Small intestine (tissue), 7 donors: ENCODE measurements at regions not wholly inside any gene's neighbourhood (a gene's known extent, or its start where the extent isn't known, plus 50 kb on each side); places are given as distances from the start of the nearest gene placed in this dataset.

Experiments
- DNase-seq, 2 donors: peaks; one replicate each; pipeline versions ENCODE4 v3.0.0 to v3.0.0-alpha.2; 2013
- FAIRE-seq: peaks from 2 replicates; lab custom pipeline; 2012; peaks lifted over from hg19 to GRCh38; lab: Jason Lieb, UNC
- H3K27ac ChIP-seq, 3 donors: one replicate each; pipeline ENCODE4 v1.5.1; 2013; ENCODE audit warnings: low read length in 2 of 3, mild to moderate bottlenecking in 2 of 3, control low read depth in 1 of 3, inconsistent platforms in 1 of 3, low read depth in 1 of 3, moderate library complexity in 1 of 3
- H3K27me3 ChIP-seq, 3 donors: one replicate each; pipeline ENCODE4 v1.6.1; 2013; ENCODE audit warnings: low read length in 3 of 3, inconsistent platforms in 1 of 3; ENCODE audit not compliant: control insufficient read depth in 3 of 3, insufficient read depth in 3 of 3
- H3K36me3 ChIP-seq, 3 donors: one replicate each; pipeline ENCODE4 v1.6.1; 2013; ENCODE audit warnings: low read length in 3 of 3, inconsistent platforms in 1 of 3, low read depth in 1 of 3, mild to moderate bottlenecking in 1 of 3, moderate library complexity in 1 of 3; ENCODE audit not compliant: control insufficient read depth in 3 of 3, insufficient read depth in 2 of 3
- H3K4me1 ChIP-seq, 3 donors: one replicate each; pipeline ENCODE4 v1.6.1; 2013; ENCODE audit warnings: low read length in 2 of 3, inconsistent platforms in 1 of 3, low read depth in 1 of 3, mild to moderate bottlenecking in 1 of 3, moderate library complexity in 1 of 3; ENCODE audit not compliant: control insufficient read depth in 3 of 3, insufficient read depth in 2 of 3
- H3K4me3 ChIP-seq, 3 donors: one replicate each; pipeline ENCODE4 v1.5.1; 2013; ENCODE audit warnings: low read length in 3 of 3, control low read depth in 1 of 3, inconsistent platforms in 1 of 3, low read depth in 1 of 3, mild to moderate bottlenecking in 1 of 3, moderate library complexity in 1 of 3
- H3K9me3 ChIP-seq, 2 donors: one replicate each; pipeline ENCODE4 v1.6.1; 2013; ENCODE audit warnings: low read depth in 1 of 2, low read length in 1 of 2; ENCODE audit not compliant: control insufficient read depth in 2 of 2, insufficient read depth in 1 of 2
- WGBS, 3 donors: extraction: QIAGEN DNeasy Blood & Tissue Kit; methylation state at CpG; one replicate each; pipeline ENCODE4 v1.1.7; 2013; 5-methylcytosine and 5-hydroxymethylcytosine counted together
- donor health status: healthy with polysubstance abuse.
- donor health status: control.
- donor health status: control.
- donor health status: Bipolar disorder and iron deficiency.
- donor health status: healthy.

DNA sequence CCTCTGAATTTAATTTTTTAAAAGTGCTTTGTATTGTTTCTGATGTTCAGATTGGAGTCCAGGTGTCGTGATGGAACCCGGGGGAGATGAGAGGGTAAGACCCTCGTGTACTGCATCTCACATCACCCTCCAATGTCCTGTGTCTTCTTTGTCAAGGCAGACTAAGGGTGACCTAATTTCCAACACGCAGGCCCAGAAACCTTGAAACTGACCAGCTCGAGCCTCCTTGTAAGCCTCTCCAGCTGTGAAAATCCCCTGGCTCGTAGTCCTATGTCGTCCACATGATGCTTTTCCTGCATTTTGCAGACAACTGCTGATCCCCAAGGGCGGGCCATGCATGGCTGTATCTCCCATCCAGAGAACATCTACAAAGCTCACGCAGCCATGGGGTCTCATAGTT lies 220.2 kb downstream of the ARHGAP12 start:
- 59 to 79% (median 77%) methylated on average over 9 of the region's 9 CpGs for WGBS, 3 donors
- Histone ChIP-seq H3K9me3 (peaks cover 0 to 17% of the 10 kb centered on the region in 2 donors), H3K27ac (peak overlapping the region in 2 of 3 donors; percentile 71 to 89), H3K27me3 (no peaks in the 10 kb centered on the region), H3K36me3 (no peaks in the 10 kb centered on the region), H3K4me1 (peaks cover 0 to 14% (median 4%) of the 10 kb centered on the region in 3 donors), H3K4me3 (no peak overlapping the region)
- FAIRE-seq (no peak), DNase-seq (no peak)

DNA sequence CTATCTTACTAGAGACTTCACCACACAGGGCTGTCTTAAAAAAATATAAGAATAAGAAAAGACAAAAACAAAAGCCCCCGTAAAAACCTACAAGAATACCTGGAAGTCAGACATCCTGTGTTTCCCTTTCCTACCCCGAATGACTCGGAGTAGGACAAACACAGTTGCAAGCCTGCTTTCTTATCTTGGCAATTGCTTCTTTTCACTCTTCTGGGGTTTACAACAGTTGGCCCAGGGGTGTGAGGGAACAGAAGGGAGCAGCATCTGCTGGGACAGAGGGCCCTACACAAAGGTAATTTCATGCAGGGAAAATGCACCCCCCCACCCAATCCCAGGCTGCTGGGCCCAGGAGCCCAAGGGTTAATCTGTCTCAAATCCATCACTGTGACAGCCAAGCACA lies 220.6 kb downstream of the ARHGAP12 start:
- Histone ChIP-seq H3K4me3 (no peak overlapping the region), H3K4me1 (peaks cover 0 to 14% (median 4%) of the 10 kb centered on the region in 3 donors), H3K27ac (peak overlapping the region in 2 of 3 donors; percentile 71 to 89), H3K36me3 (no peaks in the 10 kb centered on the region), H3K9me3 (peaks cover 0 to 20% of the 10 kb centered on the region in 2 donors), H3K27me3 (no peaks in the 10 kb centered on the region)
- WGBS, 3 donors: 6 to 22% (median 20%) methylated on average over 3 of the region's 3 CpGs
- FAIRE-seq (no peak), DNase-seq (peak in 1 of 2 donors; percentile 13)

DNA sequence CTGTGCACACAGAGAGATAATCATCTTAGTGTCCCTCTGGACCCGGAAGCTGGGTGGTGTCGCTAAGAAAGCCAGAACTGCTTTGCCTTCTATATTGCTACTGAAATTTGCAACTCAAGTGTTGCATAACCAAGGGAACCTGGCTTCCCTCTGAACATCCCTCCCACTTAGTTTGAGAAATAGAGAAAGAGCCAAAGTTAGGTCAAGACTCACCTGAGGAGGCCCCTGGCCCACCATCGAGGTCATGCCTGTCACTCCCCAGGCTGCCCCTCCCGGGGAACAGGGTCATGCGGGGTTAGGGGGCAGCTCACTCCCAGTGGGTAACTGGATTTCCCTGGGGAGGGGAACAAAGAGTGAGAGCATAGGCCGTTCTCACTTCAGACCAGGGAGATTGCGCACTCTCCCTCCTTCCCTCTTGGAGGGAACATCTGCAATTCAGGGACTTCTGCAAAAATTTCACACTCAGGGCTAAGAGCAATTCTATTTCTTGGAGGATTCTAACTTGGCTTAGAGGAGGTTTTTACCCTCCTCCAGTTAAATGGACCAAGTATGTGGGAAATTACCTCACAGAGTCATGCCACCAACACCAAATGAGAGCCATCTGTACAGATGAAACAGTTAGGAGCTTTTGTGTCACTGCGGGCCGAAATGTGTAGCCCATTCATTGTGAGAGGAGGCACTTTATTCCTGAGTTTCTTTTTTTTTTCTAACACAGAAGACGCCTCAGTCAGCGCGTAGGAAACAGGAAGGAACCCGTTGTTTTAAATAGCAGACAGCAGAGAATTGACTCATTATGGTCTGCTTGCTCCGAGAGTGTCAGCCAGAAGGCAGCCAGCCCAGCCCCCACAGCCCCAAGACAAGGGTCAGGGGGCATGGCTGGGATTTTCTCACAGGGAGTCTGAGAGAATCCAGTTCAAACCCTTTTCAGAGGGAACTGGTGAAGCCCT lies 221.3 kb downstream of the ARHGAP12 start:
- Histone ChIP-seq H3K9me3 (peaks cover 0 to 19% of the 10 kb centered on the region in 2 donors), H3K27me3 (no peaks in the 10 kb centered on the region), H3K4me3 (no peak overlapping the region), H3K27ac (peak overlapping the region in 2 of 3 donors; percentile 71 to 89), H3K4me1 (peaks cover 0 to 14% (median 4%) of the 10 kb centered on the region in 3 donors), H3K36me3 (no peaks in the 10 kb centered on the region)
- 20 to 41% (median 32%) methylated on average over 14 of the region's 14 CpGs for WGBS, 3 donors
- DNase-seq (peak in 1 of 2 donors; percentile 64), FAIRE-seq (no peak)

DNA sequence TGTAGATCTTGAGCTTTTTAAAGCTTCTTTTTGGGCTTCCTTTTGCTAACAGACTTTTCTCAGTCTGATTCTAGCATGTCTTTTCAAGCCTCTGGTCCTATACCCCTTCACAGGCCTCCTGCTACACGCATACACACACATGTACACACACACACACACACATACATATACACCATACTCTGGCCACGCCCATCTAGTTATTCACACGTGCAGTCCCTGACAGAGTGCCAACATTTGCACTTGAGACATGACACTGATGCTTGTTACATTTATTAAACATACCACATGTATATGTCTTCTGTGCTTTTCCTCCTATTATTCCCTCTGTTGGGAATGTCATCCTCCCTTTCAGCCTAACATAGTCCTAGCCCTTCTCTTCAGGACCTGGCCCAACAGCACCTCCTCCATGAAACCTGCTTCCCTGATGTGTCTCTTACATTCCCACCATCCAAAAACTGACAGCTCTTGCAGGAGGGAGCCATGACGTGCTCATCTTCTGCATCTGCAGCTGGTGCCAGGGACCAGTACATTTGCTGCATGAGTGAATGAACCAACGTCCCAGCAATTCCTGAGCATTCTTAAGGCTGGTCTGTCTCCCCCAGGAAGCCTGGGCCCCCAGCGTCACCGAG lies 222.1 kb downstream of the ARHGAP12 start:
- Histone ChIP-seq H3K9me3 (peaks cover 0 to 15% of the 10 kb centered on the region in 2 donors), H3K4me3 (no peak overlapping the region), H3K27ac (peak overlapping the region; percentile 16 to 89 (median 71)), H3K4me1 (peaks cover 0 to 14% (median 6%) of the 10 kb centered on the region in 3 donors), H3K36me3 (no peaks in the 10 kb centered on the region), H3K27me3 (no peaks in the 10 kb centered on the region)
- DNase-seq: peak in 1 of 2 donors; percentile 14
- no peak for FAIRE-seq
- 47 to 59% (median 52%) methylated on average over 7 of the region's 7 CpGs for WGBS, 3 donors

DNA sequence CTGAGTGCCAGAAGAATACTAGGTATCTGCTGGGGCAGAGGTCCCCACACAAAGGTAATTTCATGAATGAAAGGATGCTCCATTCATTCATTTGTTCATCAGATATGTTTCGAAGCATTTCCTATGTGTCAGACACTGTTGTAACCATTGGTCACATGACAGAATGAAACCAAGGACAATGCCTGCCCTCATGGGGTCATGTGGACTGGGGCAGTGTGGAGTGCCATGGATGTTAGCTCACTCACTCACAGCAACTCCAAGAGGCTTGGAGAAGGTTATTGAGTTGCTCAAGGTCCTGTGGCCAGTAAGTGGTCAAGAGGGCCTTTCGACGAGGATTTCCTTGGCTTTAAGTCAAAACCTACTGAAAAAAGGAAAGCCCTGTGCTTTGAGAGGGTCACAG lies 223.5 kb downstream of the ARHGAP12 start:
- Histone ChIP-seq H3K27ac (no peak overlapping the region), H3K4me3 (no peak overlapping the region), H3K27me3 (no peaks in the 10 kb centered on the region), H3K9me3 (peaks cover 0 to 9% of the 10 kb centered on the region in 2 donors), H3K36me3 (no peaks in the 10 kb centered on the region), H3K4me1 (peaks cover 0 to 14% (median 6%) of the 10 kb centered on the region in 3 donors)
- FAIRE-seq (no peak), DNase-seq (no peak)
- WGBS, 3 donors: 80 to 91% (median 83%) methylated on average over 3 of the region's 3 CpGs

DNA sequence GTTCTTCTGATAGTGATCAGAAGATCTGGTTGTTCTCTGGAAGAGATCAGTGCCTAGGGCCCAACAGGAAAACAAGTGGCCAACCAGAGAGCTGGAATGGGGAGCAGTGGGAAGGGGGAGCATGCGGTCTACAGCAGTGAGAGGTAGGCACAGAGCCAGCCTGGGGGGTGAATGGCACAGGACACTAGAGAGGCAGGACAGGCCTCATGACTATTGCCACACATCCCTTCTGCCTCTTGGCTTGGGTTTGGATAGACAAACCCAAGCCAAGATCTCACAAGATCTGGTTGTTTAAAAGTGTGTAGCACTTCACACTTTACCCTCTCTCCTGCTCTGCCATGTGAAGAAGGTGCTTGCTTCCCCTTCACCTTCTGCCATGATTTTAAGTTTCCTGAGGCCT lies 224.4 kb downstream of the ARHGAP12 start:
- H3K27me3 ChIP-seq: no peaks in the 10 kb centered on the region
- H3K27ac ChIP-seq: no peak overlapping the region
- H3K4me3 ChIP-seq: no peak overlapping the region
- H3K36me3 ChIP-seq: no peaks in the 10 kb centered on the region
- peaks cover 0 to 9% of the 10 kb centered on the region in 2 donors for H3K9me3 ChIP-seq
- FAIRE-seq: no peak
- no peak for DNase-seq
- 91 to 98% (median 93%) methylated on average over 1 of the region's 1 CpG for WGBS, 3 donors
- H3K4me1 ChIP-seq: peaks cover 0 to 14% (median 6%) of the 10 kb centered on the region in 3 donors

DNA sequence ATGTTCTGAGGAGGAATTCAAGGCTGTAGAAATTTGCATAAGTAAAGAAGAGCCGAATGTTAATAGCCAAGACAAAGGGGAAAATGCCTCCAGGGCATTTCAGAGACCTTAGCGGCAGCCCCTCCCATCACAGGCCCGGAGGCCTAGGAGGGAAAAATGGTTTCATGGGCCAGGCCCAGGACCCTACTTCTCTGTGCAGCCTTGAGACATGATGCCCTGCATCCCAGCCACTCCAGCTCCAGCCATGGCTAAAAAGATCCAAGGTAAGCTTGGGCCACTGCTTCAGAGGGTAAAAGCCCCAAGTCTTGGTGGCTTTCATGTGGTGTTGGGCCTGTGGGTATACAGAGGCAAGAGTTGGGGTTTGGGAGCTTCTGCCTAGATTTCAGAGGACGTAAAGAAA lies 225.7 kb downstream of the ARHGAP12 start:
- Histone ChIP-seq H3K27ac (no peak overlapping the region), H3K36me3 (no peaks in the 10 kb centered on the region), H3K27me3 (no peaks in the 10 kb centered on the region), H3K9me3 (peaks cover 0 to 9% of the 10 kb centered on the region in 2 donors), H3K4me3 (no peak overlapping the region), H3K4me1 (peaks cover 0 to 14% (median 6%) of the 10 kb centered on the region in 3 donors)
- no peak for FAIRE-seq
- DNase-seq: no peak
- WGBS, 3 donors: 78 to 85% (median 84%) methylated on average over 4 of the region's 4 CpGs

DNA sequence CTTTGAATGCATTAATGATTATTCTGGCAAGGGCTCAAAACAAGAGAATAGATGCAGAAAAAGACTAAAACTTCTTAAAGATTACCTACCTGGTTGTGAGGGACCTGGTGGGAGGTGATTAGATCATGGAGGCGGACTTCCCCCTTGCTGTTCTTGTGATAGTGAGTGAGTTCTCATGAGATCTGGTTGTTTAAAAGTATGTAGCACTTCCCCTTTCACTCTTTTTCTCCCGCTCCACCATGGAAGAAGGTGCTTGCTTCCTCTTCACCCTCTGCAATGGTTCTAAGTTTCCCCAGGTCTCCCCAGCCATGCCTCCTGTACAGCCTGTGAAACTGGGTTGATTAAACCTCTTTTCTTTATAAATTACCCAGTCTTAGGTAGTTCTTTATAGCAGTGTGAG lies 226.6 kb downstream of the ARHGAP12 start:
- DNase-seq (no peak), FAIRE-seq (no peak)
- Histone ChIP-seq H3K4me3 (no peak overlapping the region), H3K4me1 (peaks cover 0 to 5% (median 2%) of the 10 kb centered on the region in 3 donors), H3K27ac (peak overlapping the region in 1 of 3 donors; percentile 75), H3K9me3 (peaks cover 0 to 9% of the 10 kb centered on the region in 2 donors), H3K27me3 (no peaks in the 10 kb centered on the region), H3K36me3 (no peaks in the 10 kb centered on the region)
- WGBS, 3 donors: 86 to 88% (median 88%) methylated on average over 2 of the region's 2 CpGs
